K562 (cell line): ENCODE measurements at regions not wholly inside any gene's neighbourhood (a gene's known extent, or its start where the extent isn't known, plus 50 kb on each side); places are given as distances from the start of the nearest gene placed in this dataset.

Experiments
- ATAC-seq: fragments of 200-7000 bp; cut with Tn5 transposase; 3 replicates; pipeline ENCODE4 v1.9.1; 2020; ENCODE audit warnings: moderate library complexity
- BruUV-seq: library from RNA; stranded (reverse); fragments of 400-500 nt; replicated peaks from 2 replicates; lab custom pipeline; 2021; lab: Mats Ljungman, UMichigan
- CTCF ChIA-PET: fragments of 300-600 bp; formaldehyde crosslinking; extraction: SDS; loops from one replicate; lab custom pipeline; 2021; ENCODE audit warnings: low intra/inter-chr PET ratio; lab: Yijun Ruan, JAX
- POLR2A ChIA-PET: fragments of 300-600, 350-650 bp; sonication (Branson Sonifier 250); formaldehyde crosslinking; extraction: SDS; loops from one replicate; lab custom pipeline; 2021; ENCODE audit warnings: antibody characterized with exemption, inconsistent platforms; lab: Yijun Ruan, JAX
- DNase-seq, 4 experiments: peaks; one replicate each; pipeline versions ENCODE4 v3.0.0 to v3.0.0-alpha.2; 2011 to 2018; ENCODE audit warnings: low spot score in 3 of 4, mixed read lengths in 3 of 4; ENCODE audit errors: extremely low read depth in 1 of 4
- FAIRE-seq: peaks from 2 replicates; lab custom pipeline; 2011; peaks lifted over from hg19 to GRCh38; lab: Jason Lieb, UNC
- H2AFZ ChIP-seq: 2 replicates; pipeline ENCODE4 v1.6.0; 2011; ENCODE audit warnings: low read depth, low read length, control low read depth, inconsistent platforms
- H3K27ac ChIP-seq: fragments of 200-600 bp; 3 replicates; pipeline ENCODE4 v1.8.0; 2011; ENCODE audit warnings: low read depth, mild to moderate bottlenecking, control low read depth, inconsistent platforms, low read length, moderate library complexity, mixed read lengths; ENCODE audit errors: extremely low read depth
- H3K27me3 ChIP-seq, 2 experiments: fragments of 300-600 bp in 1 of 2; 2 replicates in 1 of 2; 3 replicates in 1 of 2; pipeline versions ENCODE4 v1.6.0 to v1.8.0; 2011; ENCODE audit warnings: inconsistent platforms in 2 of 2, low read length in 2 of 2, mild to moderate bottlenecking in 1 of 2, mixed read lengths in 1 of 2, moderate library complexity in 1 of 2; ENCODE audit not compliant: control insufficient read depth in 2 of 2, insufficient read depth in 2 of 2
- H3K36me3 ChIP-seq: fragments of 300-600 bp; 3 replicates; pipeline ENCODE4 v1.8.0; 2011; ENCODE audit warnings: mild to moderate bottlenecking, low read length, inconsistent platforms; ENCODE audit not compliant: control insufficient read depth, insufficient read depth
- H3K4me1 ChIP-seq, 2 experiments: fragments of 200-600 bp in 1 of 2; replicated peaks in 1 of 2; 2 replicates in 1 of 2; 3 replicates in 1 of 2; pipeline versions ENCODE4 v1.5.1 to v1.8.0; 2011; ENCODE audit warnings: inconsistent platforms in 2 of 2, low read length in 2 of 2, mild to moderate bottlenecking in 1 of 2, mixed read lengths in 1 of 2, moderate library complexity in 1 of 2; ENCODE audit not compliant: control insufficient read depth in 2 of 2, insufficient read depth in 2 of 2
- H3K4me2 ChIP-seq: 2 replicates; pipeline ENCODE4 v1.6.1; 2011; ENCODE audit warnings: low read length, control low read depth, inconsistent platforms, mixed read lengths; ENCODE audit not compliant: insufficient read depth
- H3K4me3 ChIP-seq: fragments of 200-600 bp; sonication (generic), shearing (Covaris generic); 2 replicates; pipeline ENCODE4 v1.5.1; 2016; ENCODE audit warnings: control low read depth, inconsistent platforms
- H3K79me2 ChIP-seq: fragments of 200-600 bp; 3 replicates; pipeline ENCODE4 v1.8.0; 2011; ENCODE audit warnings: low read length, inconsistent platforms; ENCODE audit not compliant: control insufficient read depth, insufficient read depth
- H3K9ac ChIP-seq, 2 experiments: 2 replicates each; pipeline versions ENCODE4 v1.6.0 to v1.6.1; 2011; ENCODE audit warnings: low read depth in 2 of 2, low read length in 2 of 2, control low read depth in 1 of 2, inconsistent platforms in 1 of 2, mild to moderate bottlenecking in 1 of 2, mixed read lengths in 1 of 2; ENCODE audit not compliant: insufficient read depth in 1 of 2
- H3K9me1 ChIP-seq: one replicate; pipeline ENCODE4 v1.6.0; 2011; ENCODE audit warnings: inconsistent platforms, mild to moderate bottlenecking, low read length, moderate library complexity; ENCODE audit not compliant: control insufficient read depth, insufficient read depth
- H3K9me3 ChIP-seq: replicated peaks from 2 replicates; pipeline ENCODE4 v1.5.1; 2011; ENCODE audit warnings: low read depth, low read length, inconsistent platforms; ENCODE audit not compliant: control insufficient read depth, insufficient read depth
- H4K20me1 ChIP-seq: replicated peaks from 2 replicates; pipeline ENCODE4 v1.6.1; 2011; ENCODE audit warnings: low read length, inconsistent platforms, mixed read lengths; ENCODE audit not compliant: control insufficient read depth, insufficient read depth
- ADNP ChIP-seq: fragments of 200-800 bp; sonication (Bioruptor generic); IDR thresholded peaks from 2 replicates; pipeline ENCODE4 v1.6.1; 2016; ENCODE audit warnings: missing genetic modification characterization, missing compliant biosample characterization
- C11orf30 ChIP-seq: fragments of 450-650 bp; IDR thresholded peaks from 2 replicates; pipeline ENCODE4 v1.6.1; 2016; ENCODE audit warnings: low read depth, mild to moderate bottlenecking
- EP300 ChIP-seq: IDR thresholded peaks from 2 replicates; pipeline ENCODE4 v1.6.1; 2012; ENCODE audit warnings: low read length, improper control_type of control experiment
- L3MBTL2 ChIP-seq: fragments of 450-650 bp; IDR thresholded peaks from 2 replicates; pipeline ENCODE4 v1.6.1; 2016; ENCODE audit warnings: mild to moderate bottlenecking, moderate library complexity
- NCOA1 ChIP-seq: fragments of 450-650 bp; IDR thresholded peaks from 2 replicates; pipeline ENCODE4 v1.6.1; 2016; ENCODE audit warnings: low read depth
- POLR3G ChIP-seq: IDR thresholded peaks from 2 replicates; pipeline ENCODE4 v1.6.1; 2011; ENCODE audit not compliant: insufficient read length, insufficient replicate concordance; ENCODE audit errors: extremely low read depth
- ZBTB17 ChIP-seq: fragments of 450-650 bp; formaldehyde crosslinking; IDR thresholded peaks from 2 replicates; pipeline ENCODE4 v1.4.0; 2020; ENCODE audit warnings: mild to moderate bottlenecking
- ZNF23 ChIP-seq: fragments of 250-450 bp; sonication (Bioruptor Pico); IDR thresholded peaks from 2 replicates; pipeline ENCODE4 v1.4.0; 2020; ENCODE audit warnings: mild to moderate bottlenecking
- ZNF830 ChIP-seq: fragments of 250-450 bp; sonication (Bioruptor Pico); IDR thresholded peaks from 2 replicates; pipeline ENCODE4 v1.5.0; 2021; ENCODE audit warnings: mild to moderate bottlenecking
- ZSCAN32 ChIP-seq: fragments of 450-650 bp; formaldehyde crosslinking; IDR thresholded peaks from 2 replicates; pipeline ENCODE4 v1.4.0; 2020; ENCODE audit warnings: mild to moderate bottlenecking, moderate library complexity
- WGBS: fragments of 100-300 bp; shearing (Covaris generic); methylation state at CpG from one replicate; pipeline ENCODE4 v1.1.6; 2016; ENCODE audit warnings: low coverage, mixed read lengths; ENCODE audit not compliant: insufficient coverage; ENCODE audit errors: missing lambda C conversion rate; 5-methylcytosine and 5-hydroxymethylcytosine counted together
- in situ Hi-C: fragments of 300-500 bp; cut with MboI; formaldehyde crosslinking; loops from 4 replicates; pipeline ENCODE4 v1.15.0; 2018; ENCODE audit warnings: inconsistent platforms, mixed read lengths
- intact Hi-C: fragments of 100-400 bp; cut with micrococcal nuclease; formaldehyde crosslinking; loops from 2 replicates; pipeline ENCODE4 v1.14.2; 2022

- H4K20me1 ChIP-seq, result no peaks in the 10 kb centered on the region
- FAIRE-seq (no peak), DNase-seq (no peak), ATAC-seq (no peak)
- BruUV-seq, result no TSS peak
- in situ Hi-C loops, result no loop called here
- no peak overlapping the region for H2AFZ ChIP-seq
- 0% methylated on average over 3 of the region's 3 CpGs for WGBS
- ChIA-PET POLR2A (interaction anchor here (0.6 to 1.3 kb wide), 2 partner anchors 10 to 304 kb away, joined by 3 read pairs; no protein-coding TSS in a partner anchor), CTCF (no interaction called here)
- no peak for TF ChIP-seq C11orf30
- no peak for TF ChIP-seq ZBTB17 (CRISPR knock-in tag)
- no peak for TF ChIP-seq NCOA1
- no peak for TF ChIP-seq ZNF23
- no peak for TF ChIP-seq ADNP (tag)
- TF ChIP-seq POLR3G, result no peak
- TF ChIP-seq L3MBTL2, result no peak
- no peak for TF ChIP-seq ZNF830 (CRISPR knock-in tag)
- no peak for TF ChIP-seq EP300
- no peak for TF ChIP-seq ZSCAN32
- no peaks in the 10 kb centered on the region for H3K9me1 ChIP-seq
- no peaks in the 10 kb centered on the region for H3K9me3 ChIP-seq
- H3K79me2 ChIP-seq, result no peaks in the 10 kb centered on the region
- H3K27me3 ChIP-seq, result no peaks in the 10 kb centered on the region
- H3K4me1 ChIP-seq, result no peaks in the 10 kb centered on the region
- no peak overlapping the region for H3K4me3 ChIP-seq
- H3K4me2 ChIP-seq, result no peak overlapping the region
- no peak overlapping the region for H3K9ac ChIP-seq
- H3K27ac ChIP-seq, result no peak overlapping the region
- no peaks in the 10 kb centered on the region for H3K36me3 ChIP-seq
- intact Hi-C loops, result no loop called here
Observed at GRCh38 chr12:126258190-126258589, 1193.0 kb downstream of the AACS start.
